KG1 (cell line): ENCODE measurements at regions not wholly inside any gene's neighbourhood (a gene's known extent, or its start where the extent isn't known, plus 50 kb on each side); places are given as distances from the start of the nearest gene placed in this dataset.
"Not testable (repeated sequence)": the region's sequence is repeated elsewhere in the genome, so short reads cannot be mapped to it uniquely, and the experiment has no call there.

ENCODE experiments used
- DNase-seq: peaks from one replicate; lab custom pipeline; 2025; lab: John Stamatoyannopoulos, UW

DNA sequence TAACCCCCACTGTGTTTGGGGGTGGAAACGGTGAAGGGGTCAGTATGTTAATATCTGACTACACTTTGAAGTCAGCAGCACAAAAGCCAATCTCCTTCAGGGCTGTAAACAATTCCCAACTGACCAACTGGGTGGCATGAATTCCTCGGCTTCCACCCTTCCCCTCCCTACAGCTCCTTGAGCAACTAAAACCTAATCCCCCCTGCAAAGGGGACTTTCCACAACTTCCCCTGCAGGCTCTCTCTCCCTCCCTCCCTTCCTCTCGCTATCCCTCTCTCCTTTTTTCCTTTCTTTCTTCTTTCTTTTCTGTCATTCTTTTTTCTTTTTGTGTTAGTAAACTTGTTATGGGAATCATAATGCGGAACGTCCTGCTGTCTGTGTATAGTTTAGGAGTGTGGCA is 65.1 kb upstream of the PTCH1 start:
- no peak for DNase-seq

- no peak for DNase-seq
Measured at GRCh38 chr9:95580812-95581761, 64.3 kb upstream of the PTCH1 start.

- DNase-seq: no peak
Measured at GRCh38 chr9:95574866-95575553, 58.2 kb upstream of the PTCH1 start.

DNA sequence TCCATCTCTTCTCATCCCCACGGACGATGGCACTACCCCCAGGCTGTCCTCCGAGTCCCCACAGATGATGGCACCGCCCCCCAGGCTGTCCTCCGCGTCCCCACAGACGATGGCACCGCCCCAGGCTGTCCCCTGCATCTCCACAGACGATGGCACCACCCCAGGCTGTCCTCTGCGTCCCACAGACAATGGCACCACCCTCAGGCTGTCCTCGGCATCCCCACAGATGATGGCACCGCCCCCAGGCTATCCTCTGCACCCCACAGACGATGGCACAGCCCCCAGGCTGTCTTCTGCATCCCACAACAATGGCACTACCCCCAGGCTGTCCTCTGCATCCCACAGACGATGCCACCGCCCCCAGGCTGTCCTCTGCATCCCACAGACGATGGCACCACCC is 57.4 kb upstream of the PTCH1 start:
- no peak for DNase-seq

DNA sequence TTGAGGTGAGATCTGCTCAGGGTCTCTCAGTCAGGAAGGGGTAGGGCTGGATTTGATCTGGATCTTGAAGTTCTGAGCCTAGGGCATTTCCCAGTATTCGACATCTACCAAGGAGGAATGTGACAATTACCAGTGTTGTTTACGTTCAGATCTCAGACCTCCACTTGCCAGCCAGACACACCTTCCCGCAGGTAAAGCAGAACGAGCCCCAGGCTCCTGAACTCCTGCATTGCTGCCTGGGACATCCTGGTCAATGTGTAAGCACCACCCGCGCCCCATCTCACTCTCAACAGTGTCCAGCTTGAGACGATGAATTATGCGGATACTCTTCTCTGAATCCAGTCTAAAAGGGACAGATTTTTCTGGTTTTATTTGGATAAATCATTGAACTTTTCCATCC is 56.7 kb upstream of the PTCH1 start:
- no peak for DNase-seq

DNA sequence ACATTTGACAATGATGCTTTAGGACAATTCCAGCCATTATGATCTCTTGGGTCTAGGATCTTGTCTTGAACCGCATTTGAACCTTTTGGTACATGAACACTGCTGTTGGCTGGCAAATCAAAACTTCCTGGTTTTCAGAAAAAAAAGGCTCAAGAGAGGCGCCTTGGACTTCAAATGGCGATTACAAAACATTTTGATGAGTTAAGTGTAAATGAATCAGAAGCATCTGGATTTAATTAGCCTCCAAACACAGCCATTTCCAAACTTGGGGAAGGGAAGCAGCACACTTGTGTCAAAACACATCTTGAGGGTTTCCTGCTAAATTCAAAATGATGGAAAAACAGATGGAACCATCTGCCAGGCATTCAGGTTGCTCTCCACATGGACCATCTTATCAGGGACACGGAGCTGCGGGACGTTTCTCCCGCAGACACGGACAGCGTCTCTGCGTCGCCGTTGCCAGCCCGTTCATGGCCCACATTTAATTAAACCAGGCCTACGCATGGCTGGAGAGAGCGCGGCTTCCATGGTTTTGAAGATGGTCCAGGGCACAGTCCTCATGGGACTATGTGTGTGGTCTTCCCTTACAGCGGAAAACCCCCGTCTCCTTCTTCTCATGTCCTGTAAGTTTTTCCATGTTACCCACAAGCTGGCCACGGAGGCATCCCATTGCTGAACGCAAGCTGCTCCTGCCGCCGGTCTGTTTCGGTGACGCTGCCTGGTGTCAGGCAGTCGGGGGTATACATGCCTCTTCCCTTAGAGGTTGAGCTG is 55.8 kb upstream of the PTCH1 start:
- DNase-seq: no peak

DNA sequence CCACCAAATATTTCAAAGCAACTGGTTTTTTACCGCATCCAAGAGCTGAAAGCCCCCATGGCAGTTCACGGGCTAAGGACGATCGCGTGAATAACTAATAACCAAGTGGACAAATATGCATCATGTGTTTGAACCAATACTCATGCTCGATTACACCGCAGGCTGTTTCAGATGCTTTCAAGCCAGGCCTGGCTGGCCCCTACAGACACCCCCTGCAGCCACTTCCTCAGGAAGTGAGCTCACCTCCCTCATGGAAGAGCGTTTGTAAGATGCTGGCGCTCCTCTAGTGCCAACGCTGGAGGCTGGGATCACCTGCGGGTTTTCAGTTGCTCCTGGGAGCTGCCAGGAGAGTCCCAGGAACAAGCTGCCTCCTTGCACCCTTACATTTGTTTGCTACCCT is 53.9 kb upstream of the PTCH1 start:
- DNase-seq: no peak

GRCh38 chr9:95570150-95570549 is 53.4 kb upstream of the PTCH1 start:
- no peak for DNase-seq

GRCh38 chr9:95568735-95569134 is 52.0 kb upstream of the PTCH1 start:
- not testable (repeated sequence) for DNase-seq
